WERI-Rb-1 (cell line): ENCODE measurements at regions not wholly inside any gene's neighbourhood (a gene's known extent, or its start where the extent isn't known, plus 50 kb on each side); places are given as distances from the start of the nearest gene placed in this dataset.

ENCODE experiments used
- DNase-seq: peaks from one replicate; pipeline ENCODE4 v3.0.0-alpha.2; 2020
- H3K27ac ChIP-seq: fragments of 250-450 bp; sonication (Bioruptor Pico); 2 replicates; pipeline ENCODE4 v1.5.1; 2020; ENCODE audit warnings: mild to moderate bottlenecking, moderate library complexity
- H3K27me3 ChIP-seq: fragments of 250-450 bp; sonication (Bioruptor Pico); 2 replicates; pipeline ENCODE4 v1.5.1; 2021; ENCODE audit warnings: mild to moderate bottlenecking, low read depth, moderate library complexity; ENCODE audit not compliant: insufficient read depth, severe bottlenecking
- H3K36me3 ChIP-seq: fragments of 250-450 bp; sonication (Bioruptor Pico); 2 replicates; pipeline ENCODE4 v1.5.1; 2020; ENCODE audit warnings: mild to moderate bottlenecking, moderate library complexity
- H3K4me3 ChIP-seq: 2 replicates; pipeline ENCODE4 v1.5.1; 2011; ENCODE audit warnings: low read depth, mild to moderate bottlenecking, control low read depth, low read length
- H3K9me3 ChIP-seq: fragments of 250-450 bp; sonication (Bioruptor Pico); 2 replicates; pipeline ENCODE4 v1.5.1; 2021; ENCODE audit warnings: mild to moderate bottlenecking, moderate library complexity; ENCODE audit not compliant: severe bottlenecking
- TF ChIP-seq, protein P1 (sequence below): IDR thresholded peaks from 2 replicates; pipeline ENCODE4 v1.5.1; 2011; ENCODE audit warnings: low read depth, mild to moderate bottlenecking, control low read depth, inconsistent platforms, low read length

DNA sequence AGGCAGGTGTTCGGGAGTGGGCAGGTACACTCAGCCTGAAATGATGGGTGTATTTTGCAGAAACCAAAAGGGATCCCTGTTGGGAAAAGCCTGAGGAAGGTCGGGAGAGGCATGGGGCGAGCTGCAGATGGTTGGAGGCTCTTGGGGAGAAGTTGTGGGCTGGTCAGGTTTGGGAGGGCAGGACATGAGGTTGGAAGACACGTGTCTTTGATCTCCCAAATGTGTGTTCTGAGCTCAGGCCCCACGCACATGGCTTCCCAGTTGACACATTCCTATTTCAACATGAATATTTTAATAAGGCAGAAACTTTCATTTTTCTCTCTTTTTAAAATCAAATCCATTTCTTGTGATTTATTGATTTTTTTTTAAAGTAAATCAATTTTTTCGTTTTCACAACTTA is 1003.3 kb downstream of the TBC1D22A start:
- no peaks in the 10 kb centered on the region for H3K36me3 ChIP-seq
- DNase-seq: no peak
- no peaks in the 10 kb centered on the region for H3K9me3 ChIP-seq
- no peaks in the 10 kb centered on the region for H3K27me3 ChIP-seq
- TF ChIP-seq, protein P1, sequence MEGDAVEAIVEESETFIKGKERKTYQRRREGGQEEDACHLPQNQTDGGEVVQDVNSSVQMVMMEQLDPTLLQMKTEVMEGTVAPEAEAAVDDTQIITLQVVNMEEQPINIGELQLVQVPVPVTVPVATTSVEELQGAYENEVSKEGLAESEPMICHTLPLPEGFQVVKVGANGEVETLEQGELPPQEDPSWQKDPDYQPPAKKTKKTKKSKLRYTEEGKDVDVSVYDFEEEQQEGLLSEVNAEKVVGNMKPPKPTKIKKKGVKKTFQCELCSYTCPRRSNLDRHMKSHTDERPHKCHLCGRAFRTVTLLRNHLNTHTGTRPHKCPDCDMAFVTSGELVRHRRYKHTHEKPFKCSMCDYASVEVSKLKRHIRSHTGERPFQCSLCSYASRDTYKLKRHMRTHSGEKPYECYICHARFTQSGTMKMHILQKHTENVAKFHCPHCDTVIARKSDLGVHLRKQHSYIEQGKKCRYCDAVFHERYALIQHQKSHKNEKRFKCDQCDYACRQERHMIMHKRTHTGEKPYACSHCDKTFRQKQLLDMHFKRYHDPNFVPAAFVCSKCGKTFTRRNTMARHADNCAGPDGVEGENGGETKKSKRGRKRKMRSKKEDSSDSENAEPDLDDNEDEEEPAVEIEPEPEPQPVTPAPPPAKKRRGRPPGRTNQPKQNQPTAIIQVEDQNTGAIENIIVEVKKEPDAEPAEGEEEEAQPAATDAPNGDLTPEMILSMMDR: no peak
- no peak overlapping the region for H3K4me3 ChIP-seq
- H3K27ac ChIP-seq: no peak overlapping the region

DNA sequence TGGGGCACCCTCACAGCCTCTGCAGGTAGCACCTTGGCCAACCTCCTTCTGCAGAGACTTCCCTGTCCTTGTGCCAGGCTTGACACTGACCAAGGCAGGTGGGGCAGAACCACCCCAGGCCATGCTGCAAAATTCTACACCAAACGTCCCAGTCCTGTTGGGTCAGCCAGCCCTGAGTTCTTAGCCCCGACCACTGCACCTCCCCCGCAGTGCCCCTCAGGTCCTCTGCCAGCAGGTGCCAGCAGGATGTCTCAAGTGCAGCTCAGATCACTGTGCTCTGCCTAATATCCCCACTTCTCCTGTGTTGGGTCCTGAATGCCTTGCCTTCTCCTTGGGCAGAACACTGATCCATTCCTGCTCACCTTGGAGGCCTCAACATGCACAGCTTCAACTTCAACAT is 999.7 kb downstream of the TBC1D22A start:
- no peak for DNase-seq
- H3K9me3 ChIP-seq: no peaks in the 10 kb centered on the region
- no peak overlapping the region for H3K4me3 ChIP-seq
- TF ChIP-seq, protein P1: no peak
- H3K27ac ChIP-seq: no peak overlapping the region
- no peaks in the 10 kb centered on the region for H3K36me3 ChIP-seq
- no peaks in the 10 kb centered on the region for H3K27me3 ChIP-seq

DNA sequence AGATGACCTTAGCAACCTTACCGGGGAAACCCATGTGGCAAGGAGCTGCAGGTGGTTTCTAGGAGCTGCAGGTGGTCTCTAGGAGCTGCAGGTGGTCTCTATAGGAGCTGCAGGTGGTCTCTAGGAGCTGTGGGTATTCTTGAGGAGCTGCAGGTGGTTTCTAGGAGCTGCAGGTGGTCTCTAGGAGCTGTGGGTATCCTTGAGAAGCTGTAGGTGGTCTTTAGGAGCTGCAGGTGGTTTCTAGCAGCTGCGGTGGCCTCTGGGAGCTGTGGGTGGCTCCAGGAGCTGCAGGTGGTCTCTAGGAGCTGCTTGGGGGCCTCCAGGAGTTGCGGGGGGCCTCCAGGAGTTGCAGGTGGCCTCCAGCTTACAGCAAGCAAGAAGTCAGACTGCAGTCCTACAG is 997.5 kb downstream of the TBC1D22A start:
- DNase-seq: no peak
- TF ChIP-seq, protein P1: no peak
- no peaks in the 10 kb centered on the region for H3K9me3 ChIP-seq

DNA sequence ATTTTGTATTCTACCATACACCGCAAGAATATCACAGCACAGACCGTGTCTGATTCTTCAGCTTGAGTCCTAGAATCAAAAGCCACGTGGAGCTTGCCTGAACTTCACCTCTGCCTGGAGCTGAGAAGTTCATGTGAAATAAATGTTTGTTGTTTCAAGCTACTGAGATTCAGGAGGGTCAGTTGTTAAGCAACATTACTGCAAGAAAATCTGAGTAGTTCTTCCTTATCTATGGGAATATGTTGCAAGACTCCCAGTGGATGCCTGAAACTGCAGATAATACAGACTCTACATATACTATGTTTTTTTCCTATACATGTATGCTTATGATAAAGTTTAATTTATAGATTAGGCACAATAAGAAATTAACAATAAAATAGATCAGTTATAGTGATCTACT is 995.3 kb downstream of the TBC1D22A start:
- H3K27me3 ChIP-seq: no peaks in the 10 kb centered on the region
- H3K27ac ChIP-seq: no peak overlapping the region
- TF ChIP-seq, protein P1: no peak
- no peaks in the 10 kb centered on the region for H3K9me3 ChIP-seq
- no peaks in the 10 kb centered on the region for H3K36me3 ChIP-seq
- no peak for DNase-seq
- no peak overlapping the region for H3K4me3 ChIP-seq

More for the DNA sequence above, 997.5 kb downstream of the TBC1D22A start:
- H3K27me3 ChIP-seq: no peaks in the 10 kb centered on the region
- H3K27ac ChIP-seq: no peak overlapping the region
- no peak overlapping the region for H3K4me3 ChIP-seq
- no peaks in the 10 kb centered on the region for H3K36me3 ChIP-seq

DNA sequence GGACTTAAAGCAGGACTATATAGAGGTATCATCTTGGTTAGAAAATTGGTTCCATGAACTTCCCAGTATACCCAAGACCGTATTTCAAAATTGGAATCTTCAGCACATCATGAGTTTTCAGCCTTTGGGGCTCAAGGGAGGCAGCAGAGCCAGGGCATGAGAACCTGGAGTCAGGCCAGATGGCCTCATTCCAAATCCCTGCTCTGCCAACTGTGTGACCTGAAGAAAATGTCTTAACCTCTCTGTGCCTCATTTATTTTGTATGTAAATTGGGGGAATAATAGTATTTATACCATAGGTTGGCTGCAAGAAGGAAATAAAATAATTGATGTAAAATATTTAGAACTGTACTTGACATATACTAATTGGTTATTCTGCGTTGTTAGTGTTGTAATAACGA is 987.6 kb downstream of the TBC1D22A start:
- no peak for DNase-seq
- H3K27ac ChIP-seq: no peak overlapping the region
- H3K27me3 ChIP-seq: no peaks in the 10 kb centered on the region
- TF ChIP-seq, protein P1: no peak
- no peak overlapping the region for H3K4me3 ChIP-seq
- no peaks in the 10 kb centered on the region for H3K9me3 ChIP-seq
- H3K36me3 ChIP-seq: no peaks in the 10 kb centered on the region

DNA sequence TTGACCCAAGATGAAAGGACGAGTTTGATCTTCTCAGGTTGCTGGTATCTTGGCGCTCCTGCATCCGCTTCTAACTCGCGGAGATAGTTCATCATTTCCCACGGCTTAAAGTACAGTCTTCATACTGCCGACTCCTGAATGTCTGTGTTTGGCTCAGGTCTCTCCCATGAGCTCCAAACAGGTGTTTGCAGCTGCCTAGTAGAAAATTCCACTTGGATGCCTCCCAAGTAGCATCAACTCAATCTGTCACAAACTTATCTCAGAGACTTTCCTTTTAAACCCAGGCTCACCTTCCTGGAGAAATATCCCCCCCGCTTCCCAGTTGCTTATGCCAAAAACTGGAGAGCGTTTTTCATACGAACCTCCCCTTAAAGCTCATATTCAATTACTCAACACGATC is 986.5 kb downstream of the TBC1D22A start:
- Histone ChIP-seq H3K4me3 (no peak overlapping the region), H3K36me3 (no peaks in the 10 kb centered on the region), H3K9me3 (no peaks in the 10 kb centered on the region), H3K27me3 (no peaks in the 10 kb centered on the region), H3K27ac (no peak overlapping the region)
- no peak for DNase-seq
- TF ChIP-seq, protein P1: no peak
